ENCODE measurements at regions not wholly inside any gene's neighbourhood (a gene's known extent, or its start where the extent isn't known, plus 50 kb on each side); places are given as distances from the start of the nearest gene placed in this dataset.
A peak's percentile ranks its signal among the peaks of the same experiment; 100 is the strongest.
"Not testable (repeated sequence)": the region's sequence is repeated elsewhere in the genome, so short reads cannot be mapped to it uniquely, and the experiment has no call there.

- no peak for DNase-seq
Observed at GRCh38 chr10:105769248-105770184, 1128.4 kb downstream of the SORCS3 start.

GRCh38 chr10:105763611-105764010, 1122.5 kb downstream of the SORCS3 start:
- no peak for DNase-seq

- DNase-seq, result peak; percentile 8
Observed at GRCh38 chr10:105761576-105762260, 1120.6 kb downstream of the SORCS3 start.

DNA sequence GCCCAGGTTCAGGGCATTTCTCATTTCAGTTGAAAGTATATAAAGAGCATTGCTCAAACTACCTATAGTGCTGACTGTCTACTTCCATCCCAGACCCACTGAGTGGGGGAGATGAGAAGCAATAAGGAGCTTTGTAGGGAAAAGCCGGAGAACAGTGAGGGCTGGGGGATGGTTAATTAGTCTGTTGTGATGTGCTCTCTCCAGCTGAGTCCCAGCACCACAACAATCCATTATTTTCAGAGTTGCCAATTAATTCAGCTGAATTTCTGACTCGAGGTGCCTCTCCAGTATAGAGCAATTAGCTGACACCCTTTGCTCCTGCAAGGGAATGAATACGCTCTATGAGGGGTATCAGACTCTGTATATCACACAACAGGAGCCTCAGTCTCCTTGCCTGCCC, 1118.6 kb downstream of the SORCS3 start:
- DNase-seq, result no peak

- DNase-seq, result no peak
Observed at GRCh38 chr10:105758209-105758998, 1117.3 kb downstream of the SORCS3 start.

DNA sequence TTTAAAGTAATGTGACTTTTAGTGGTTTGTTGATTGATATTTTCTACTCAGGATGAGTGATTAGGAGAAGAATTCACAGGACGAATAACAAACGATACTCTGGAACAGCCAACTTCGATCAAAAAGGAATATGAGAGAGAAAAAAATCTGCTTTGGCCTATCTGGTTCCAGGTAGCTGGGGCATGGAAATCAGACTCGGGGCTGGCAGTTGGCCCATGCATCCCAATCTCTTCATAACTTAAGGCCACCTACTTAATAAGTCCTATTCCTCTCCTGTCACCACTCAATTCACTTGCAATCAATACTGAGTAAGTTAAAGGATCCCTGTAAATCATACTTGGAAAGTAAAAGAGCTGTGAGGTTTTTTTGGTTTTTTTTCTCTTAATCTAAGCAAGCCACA, 1116.2 kb downstream of the SORCS3 start:
- DNase-seq, result no peak

- no peak for DNase-seq
Observed at GRCh38 chr10:105756386-105756785, 1115.3 kb downstream of the SORCS3 start.

DNA sequence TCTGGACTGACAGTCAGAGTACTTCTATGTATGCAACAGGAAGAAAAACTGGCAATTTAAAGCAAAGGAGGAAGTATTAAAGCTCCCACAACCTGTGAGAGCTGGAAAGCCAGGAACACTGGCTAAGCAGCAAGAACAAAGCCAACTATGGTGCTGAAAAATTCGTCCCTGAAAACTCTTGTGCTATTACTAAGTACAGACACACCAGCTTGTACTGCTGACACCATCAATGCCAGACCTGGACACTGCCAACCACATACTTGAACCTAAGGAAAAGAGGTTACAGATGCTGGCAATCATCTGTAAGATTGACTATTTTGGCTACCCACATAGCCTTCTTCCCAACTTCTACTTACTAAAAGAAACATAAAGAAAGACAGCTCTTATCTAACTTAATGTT, 1110.6 kb downstream of the SORCS3 start:
- no peak for DNase-seq

DNA sequence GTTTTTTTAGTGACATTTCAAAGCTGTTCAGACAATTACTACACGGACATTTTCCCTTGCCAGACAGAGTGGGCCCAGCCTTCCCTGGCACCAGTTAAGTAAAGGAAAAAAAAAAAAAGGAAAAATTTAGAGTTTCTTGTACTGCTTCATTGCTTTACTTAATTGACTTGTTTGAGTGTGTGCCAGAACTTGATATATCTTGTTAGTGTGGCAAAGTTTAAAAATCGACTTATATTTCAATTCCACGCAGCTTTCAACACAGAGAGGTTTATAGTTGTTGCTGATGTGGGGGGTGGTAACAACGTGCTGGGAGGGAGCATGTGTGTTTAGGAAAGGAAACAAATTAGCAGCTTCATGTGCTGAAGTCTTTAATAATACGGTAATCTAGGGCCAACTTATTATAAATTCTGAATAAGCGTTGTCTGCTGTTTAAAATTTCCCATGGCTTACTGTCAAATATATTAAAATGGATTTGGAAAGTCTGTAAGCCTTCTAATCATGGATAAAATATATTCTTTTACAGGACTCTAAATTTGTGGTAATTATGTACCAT, 1104.6 kb downstream of the SORCS3 start:
- DNase-seq, result no peak

GRCh38 chr10:105743343-105744056, 1102.4 kb downstream of the SORCS3 start:
- DNase-seq, result peak; percentile 44

DNA sequence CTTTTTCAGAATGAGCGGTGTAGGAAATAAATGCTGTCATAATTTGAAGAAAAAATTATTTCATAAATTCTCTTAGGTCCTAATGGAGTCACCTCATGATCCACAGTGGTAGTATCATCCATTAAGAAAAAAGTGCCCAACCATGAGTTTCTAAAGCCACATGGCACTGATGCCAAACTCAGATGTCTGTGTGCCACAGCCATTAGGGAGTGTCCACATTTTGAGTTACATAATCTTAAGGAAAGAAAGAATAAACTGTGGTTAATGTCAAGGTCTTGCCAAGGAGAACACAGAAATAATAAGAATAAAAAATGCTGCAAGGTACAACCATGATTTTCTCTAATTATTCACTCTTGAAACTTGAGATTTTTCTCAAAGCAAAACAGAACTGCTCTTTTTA, 1101.8 kb downstream of the SORCS3 start:
- DNase-seq, result no peak

DNA sequence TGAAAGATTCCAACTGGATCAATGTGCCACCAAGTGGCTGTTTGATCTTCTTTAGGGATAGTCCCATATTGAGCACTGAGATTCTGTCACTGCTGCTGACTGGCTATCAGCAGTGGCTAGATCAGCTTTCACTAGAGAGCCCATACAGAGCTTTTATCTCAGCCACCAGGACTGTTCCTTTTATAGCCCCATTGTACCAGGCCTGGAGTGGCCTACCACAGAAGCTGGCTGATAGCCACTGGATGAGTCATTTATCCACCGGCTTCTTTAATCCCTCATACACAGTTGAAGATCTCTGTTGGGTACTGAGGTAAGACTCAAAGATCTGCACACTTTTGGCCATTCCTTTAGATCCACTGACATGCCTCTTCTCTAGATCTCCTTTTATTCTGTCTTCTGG, 1101.1 kb downstream of the SORCS3 start:
- DNase-seq, result peak; percentile 8

DNA sequence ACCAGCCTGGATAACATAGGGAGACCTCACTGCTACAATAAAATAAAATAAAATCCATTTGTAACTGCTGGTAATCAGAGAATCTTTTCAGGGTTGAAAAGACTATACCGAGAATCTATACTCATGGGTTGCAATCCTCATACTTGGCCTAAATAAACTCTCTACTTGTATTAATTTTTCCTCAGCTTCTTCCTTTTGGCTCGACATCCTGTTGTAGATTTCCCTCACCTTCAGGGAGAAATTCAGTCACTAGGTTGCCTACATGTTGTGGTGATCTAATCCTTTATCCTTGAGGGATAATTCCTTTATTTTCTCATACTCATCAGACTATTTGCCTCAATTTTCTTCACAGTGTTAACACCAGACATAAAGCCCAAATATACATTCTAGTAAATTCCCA, 1093.4 kb downstream of the SORCS3 start:
- DNase-seq, result no peak

DNA sequence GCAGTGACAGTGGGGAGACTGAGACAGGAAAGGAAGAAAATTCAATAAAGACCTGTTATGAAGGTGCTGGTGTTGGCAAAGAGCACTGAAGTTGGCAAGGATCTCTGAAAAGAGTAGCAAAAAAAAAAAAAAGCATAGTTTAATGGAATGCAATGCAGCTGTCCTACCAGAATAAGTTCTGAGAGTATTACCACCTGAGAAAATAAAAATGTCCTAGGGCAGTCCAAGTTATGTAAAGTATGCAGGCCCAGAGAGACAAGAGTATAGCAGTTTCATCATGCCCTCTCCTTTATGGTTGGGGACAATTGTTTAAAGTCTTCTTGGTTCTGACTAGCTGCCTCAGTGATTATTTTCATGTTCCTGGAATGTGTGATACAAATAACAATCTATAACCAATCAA, 1092.8 kb downstream of the SORCS3 start:
- DNase-seq, result no peak

DNA sequence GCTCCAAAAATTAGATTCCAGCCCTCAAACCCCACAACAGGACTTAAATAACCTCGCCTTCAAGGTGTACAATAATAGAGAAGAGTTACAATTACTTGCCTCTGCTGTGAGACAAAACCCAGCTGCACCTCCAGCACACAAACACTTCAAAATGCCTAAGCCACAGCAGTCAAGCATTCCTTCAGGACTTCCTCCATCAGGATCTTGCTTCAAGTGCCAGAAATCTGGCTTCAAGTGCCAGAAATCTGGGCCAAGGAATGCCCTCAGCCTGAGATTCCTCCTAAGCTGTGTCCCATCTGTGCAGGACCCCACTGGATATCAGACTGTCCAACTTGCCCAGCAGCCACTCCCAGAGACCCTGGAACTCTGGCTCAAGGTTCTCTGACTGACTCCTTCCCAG, 1088.3 kb downstream of the SORCS3 start:
- no peak for DNase-seq

- DNase-seq, result not testable (repeated sequence)
Observed at GRCh38 chr10:105727586-105727985, 1086.5 kb downstream of the SORCS3 start.

- DNase-seq, result no peak
Observed at GRCh38 chr10:105727131-105727530, 1086.0 kb downstream of the SORCS3 start.

GRCh38 chr10:105726149-105726548, 1085.1 kb downstream of the SORCS3 start:
- no peak for DNase-seq

DNA sequence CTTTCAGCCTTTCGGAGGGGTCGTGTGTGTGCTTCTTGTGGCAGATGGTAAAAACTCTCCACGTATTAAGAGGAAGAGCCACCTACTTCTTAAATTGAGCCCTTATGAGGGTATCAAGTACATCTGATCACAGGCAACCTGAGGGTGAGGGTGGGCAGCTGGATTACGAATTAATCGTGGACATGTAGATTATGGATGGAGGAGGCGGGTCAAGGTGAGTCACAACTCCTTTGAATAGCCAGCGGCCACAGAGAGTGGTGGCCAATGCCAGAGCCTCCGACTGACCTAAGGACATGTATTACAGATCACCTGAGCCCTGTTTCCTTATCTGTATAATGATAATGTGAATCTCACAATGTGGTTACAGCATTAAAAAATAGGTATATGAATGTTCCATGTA, 1083.9 kb downstream of the SORCS3 start:
- no peak for DNase-seq

DNA sequence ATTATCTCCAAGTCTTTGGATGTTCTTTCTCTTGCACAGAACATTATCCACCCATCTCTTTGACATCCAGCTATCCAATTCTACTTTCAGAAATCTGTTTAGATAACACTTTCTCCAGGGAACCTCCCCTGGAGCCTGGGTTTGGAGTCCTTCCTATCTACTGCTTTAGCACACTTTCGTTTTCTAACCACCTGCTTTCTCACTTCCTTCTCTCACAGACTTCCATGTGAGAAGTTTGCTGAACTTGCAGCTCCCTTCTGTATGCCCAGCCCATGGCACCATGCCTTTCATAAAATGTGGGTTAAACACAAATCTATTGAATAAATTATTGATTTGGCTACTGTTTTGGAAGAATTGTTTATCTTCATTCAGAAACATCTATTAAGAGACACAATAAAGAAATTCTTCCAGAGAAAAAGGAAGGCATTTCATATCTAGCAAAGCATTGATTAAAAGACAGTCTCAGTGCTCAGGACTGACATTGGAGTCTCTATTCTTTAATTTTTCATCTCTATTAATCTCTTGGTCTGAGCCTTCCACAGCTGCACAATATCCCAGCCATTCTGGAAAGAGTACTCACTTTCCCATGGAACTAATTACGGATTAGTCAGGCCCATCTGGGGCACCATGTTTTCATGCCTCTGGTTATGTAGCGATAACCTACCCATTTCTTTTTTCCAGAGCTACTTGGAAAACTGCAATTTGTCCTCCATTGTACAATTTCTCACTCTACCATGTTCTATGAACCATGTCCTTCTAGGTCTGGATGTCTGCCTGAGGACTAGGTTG, 1077.3 kb downstream of the SORCS3 start:
- DNase-seq, result no peak

- DNase-seq, result no peak
Observed at GRCh38 chr10:105714728-105715127, 1073.6 kb downstream of the SORCS3 start.

DNA sequence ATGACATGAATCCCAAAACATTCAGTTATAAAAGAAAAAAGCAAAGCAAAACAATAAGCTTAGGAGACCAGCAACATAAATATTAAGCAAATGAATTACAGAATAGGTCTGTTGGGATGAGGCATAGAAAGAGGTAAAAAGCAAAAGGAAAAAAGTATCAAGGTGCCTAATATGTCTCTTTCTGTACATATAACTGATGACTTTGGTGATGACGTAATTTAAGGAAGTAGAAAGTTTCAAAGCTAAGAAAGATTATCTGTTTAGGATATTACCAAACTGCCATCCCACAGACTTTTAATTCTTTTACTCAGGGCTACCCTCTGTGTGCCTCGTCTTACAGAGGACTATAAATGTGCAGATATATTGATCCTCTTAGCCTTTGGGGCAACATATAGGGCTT, 1066.5 kb downstream of the SORCS3 start:
- no peak for DNase-seq
